IMR-90 (cell line): ENCODE measurements at regions not wholly inside any gene's neighbourhood (a gene's known extent, or its start where the extent isn't known, plus 50 kb on each side); places are given as distances from the start of the nearest gene placed in this dataset.
"Not testable (repeated sequence)": the region's sequence is repeated elsewhere in the genome, so short reads cannot be mapped to it uniquely, and the experiment has no call there.

Experiments
- ATAC-seq: fragments of 200-7000 bp; cut with Tn5 transposase; 2 replicates; pipeline ENCODE4 v1.9.1; 2020; ENCODE audit warnings: low read depth, mild to moderate bottlenecking, moderate library complexity
- BruUV-seq: library from RNA; stranded (reverse); fragments of 400-500 nt; replicated peaks from 2 replicates; lab custom pipeline; 2021; lab: Mats Ljungman, UMichigan
- CTCF ChIA-PET: fragments of 300-600 bp; formaldehyde crosslinking; extraction: SDS; loops from one replicate; lab custom pipeline; 2021; ENCODE audit warnings: antibody characterized with exemption; lab: Yijun Ruan, JAX
- POLR2A ChIA-PET: fragments of 300-600 bp; sonication (Branson Sonifier 250); formaldehyde crosslinking; loops from one replicate; lab custom pipeline; 2022; ENCODE audit warnings: antibody characterized with exemption; ENCODE audit not compliant: unreplicated experiment; lab: Charles Lee
- DNase-seq: peaks from one replicate; pipeline ENCODE4 v3.0.0; 2013
- H2AFZ ChIP-seq: replicated peaks from 2 replicates; pipeline ENCODE3; 2013; ENCODE audit warnings: low read length, mild to moderate bottlenecking; ENCODE audit not compliant: poor library complexity
- H2AK5ac ChIP-seq: 2 replicates; pipeline ENCODE4 v1.6.1; 2013; ENCODE audit warnings: low read depth, low read length, inconsistent platforms
- H2AK9ac ChIP-seq: replicated peaks from 2 replicates; pipeline ENCODE3; 2013; ENCODE audit warnings: mild to moderate bottlenecking, low read depth, low read length, moderate library complexity; ENCODE audit not compliant: poor library complexity
- H2BK120ac ChIP-seq: 2 replicates; pipeline ENCODE4 v1.6.1; 2013; ENCODE audit warnings: low read depth, low read length, inconsistent platforms
- H2BK15ac ChIP-seq: 3 replicates; pipeline ENCODE4 v1.6.1; 2013; ENCODE audit warnings: low read depth, low read length, inconsistent platforms
- H2BK20ac ChIP-seq: 2 replicates; pipeline ENCODE4 v1.6.1; 2013; ENCODE audit warnings: low read depth, mild to moderate bottlenecking, inconsistent platforms, low read length, moderate library complexity
- H2BK5ac ChIP-seq: 2 replicates; pipeline ENCODE4 v1.6.1; 2013; ENCODE audit warnings: mild to moderate bottlenecking, low read depth, low read length, inconsistent platforms; ENCODE audit not compliant: poor library complexity, severe bottlenecking
- H3K14ac ChIP-seq: replicated peaks from 2 replicates; pipeline ENCODE4 v1.6.1; 2013; ENCODE audit warnings: low read depth, low read length, inconsistent platforms
- H3K18ac ChIP-seq: 2 replicates; pipeline ENCODE4 v1.6.1; 2013; ENCODE audit warnings: low read depth, low read length, control low read depth
- H3K23ac ChIP-seq: 2 replicates; pipeline ENCODE4 v1.6.1; 2013; ENCODE audit warnings: low read depth, low read length, inconsistent platforms
- H3K27ac ChIP-seq: 2 replicates; pipeline ENCODE4 v1.5.1; 2013; ENCODE audit warnings: mild to moderate bottlenecking, control low read depth, low read length; ENCODE audit not compliant: insufficient read depth
- H3K27me3 ChIP-seq: 2 replicates; pipeline ENCODE4 v1.6.1; 2013; ENCODE audit warnings: low read length; ENCODE audit not compliant: control insufficient read depth, insufficient read depth
- H3K36me3 ChIP-seq: 2 replicates; pipeline ENCODE4 v1.6.1; 2013; ENCODE audit warnings: low read length, mixed read lengths; ENCODE audit not compliant: control insufficient read depth, insufficient read depth
- H3K4ac ChIP-seq: 2 replicates; pipeline ENCODE4 v1.6.1; 2013; ENCODE audit warnings: low read depth, low read length, inconsistent platforms
- H3K4me1 ChIP-seq: 2 replicates; pipeline ENCODE4 v1.6.1; 2013; ENCODE audit warnings: low read length, mixed read lengths; ENCODE audit not compliant: control insufficient read depth, insufficient read depth
- H3K4me2 ChIP-seq: 2 replicates; pipeline ENCODE4 v1.6.1; 2013; ENCODE audit warnings: low read depth, mild to moderate bottlenecking, control low read depth, low read length, moderate library complexity
- H3K4me3 ChIP-seq: 2 replicates; pipeline ENCODE4 v1.5.1; 2013; ENCODE audit warnings: low read depth, mild to moderate bottlenecking, control low read depth, low read length, moderate library complexity; ENCODE audit not compliant: insufficient read depth
- H3K56ac ChIP-seq: 2 replicates; pipeline ENCODE4 v1.6.1; 2013; ENCODE audit warnings: low read length, inconsistent platforms; ENCODE audit not compliant: insufficient read depth; ENCODE audit errors: extremely low read depth
- H3K79me1 ChIP-seq, 2 experiments: 2 replicates each; pipeline ENCODE4 v1.6.1; 2013; ENCODE audit warnings: low read length in 2 of 2, inconsistent platforms in 1 of 2, low read depth in 1 of 2
- H3K9ac ChIP-seq: 2 replicates; pipeline ENCODE4 v1.6.1; 2013; ENCODE audit warnings: low read depth, low read length, control low read depth
- H3K9me1 ChIP-seq: 2 replicates; pipeline ENCODE4 v1.6.1; 2013; ENCODE audit warnings: low read length, inconsistent platforms; ENCODE audit not compliant: insufficient read depth
- H3K9me3 ChIP-seq: 2 replicates; pipeline ENCODE4 v1.6.1; 2013; ENCODE audit warnings: low read length; ENCODE audit not compliant: control insufficient read depth, insufficient read depth
- H4K20me1 ChIP-seq: 2 replicates; pipeline ENCODE4 v1.6.1; 2013; ENCODE audit warnings: low read length, inconsistent platforms; ENCODE audit not compliant: insufficient read depth
- H4K5ac ChIP-seq: 2 replicates; pipeline ENCODE4 v1.6.1; 2013; ENCODE audit warnings: mild to moderate bottlenecking, low read depth, low read length, control low read depth
- H4K8ac ChIP-seq, 2 experiments: 2 replicates each; pipeline ENCODE4 v1.6.1; 2013; ENCODE audit warnings: low read depth in 2 of 2, low read length in 2 of 2, control low read depth in 1 of 2, inconsistent platforms in 1 of 2
- H4K91ac ChIP-seq: 2 replicates; pipeline ENCODE4 v1.6.1; 2013; ENCODE audit warnings: low read depth, low read length, inconsistent platforms; ENCODE audit not compliant: insufficient read depth
- WGBS, 2 experiments: methylation state at CpG; one replicate each; pipeline versions ENCODE4 v1.1.5 to v1.1.7; 2013; ENCODE audit warnings: missing lambda C conversion rate in 2 of 2; ENCODE audit not compliant: insufficient read length in 1 of 2; ENCODE audit errors: extremely low coverage in 2 of 2; 5-methylcytosine and 5-hydroxymethylcytosine counted together
- dilution Hi-C: fragments of 300-500 bp; cut with HindIII; formaldehyde crosslinking; loops from one replicate; pipeline ENCODE4 v1.14.3; 2018; ENCODE audit warnings: low sequenced_read_pairs; ENCODE audit not compliant: unreplicated experiment
- in situ Hi-C: fragments of 300-500 bp; cut with MboI; formaldehyde crosslinking; loops from 3 replicates; pipeline ENCODE4 v1.14.3; 2019; ENCODE audit warnings: low sequenced_read_pairs, inconsistent platforms, mixed read lengths
- intact Hi-C: fragments of 100-400 bp; cut with micrococcal nuclease; formaldehyde crosslinking; loops from 2 replicates; pipeline ENCODE4 v1.10.0; 2022

GRCh38 chr3:153506686-153507085 is 344.7 kb downstream of the RAP2B start:
- H3K27me3 ChIP-seq, CTCF ChIA-PET, intact Hi-C loops, H3K56ac ChIP-seq, H3K9me1 ChIP-seq, POLR2A ChIA-PET, H2AK5ac ChIP-seq, H2AFZ ChIP-seq, H3K18ac ChIP-seq, H4K20me1 ChIP-seq, H3K14ac ChIP-seq, dilution Hi-C loops, H3K4me2 ChIP-seq, H2BK15ac ChIP-seq, H4K8ac ChIP-seq, H3K9ac ChIP-seq, H3K27ac ChIP-seq, H3K4ac ChIP-seq, H2BK20ac ChIP-seq, H3K23ac ChIP-seq, H2BK5ac ChIP-seq, H3K79me1 ChIP-seq, H4K91ac ChIP-seq, H4K5ac ChIP-seq, BruUV-seq, H2BK120ac ChIP-seq, H3K4me3 ChIP-seq, H3K4me1 ChIP-seq, in situ Hi-C loops, H2AK9ac ChIP-seq, DNase-seq, ATAC-seq, H3K9me3 ChIP-seq, H3K36me3 ChIP-seq: not testable (repeated sequence)
- WGBS, 2 experiments: no CpG with 5 or more reads among the region's 15 CpGs
